ENCODE measurements at regions not wholly inside any gene's neighbourhood (a gene's known extent, or its start where the extent isn't known, plus 50 kb on each side); places are given as distances from the start of the nearest gene placed in this dataset.

DNA sequence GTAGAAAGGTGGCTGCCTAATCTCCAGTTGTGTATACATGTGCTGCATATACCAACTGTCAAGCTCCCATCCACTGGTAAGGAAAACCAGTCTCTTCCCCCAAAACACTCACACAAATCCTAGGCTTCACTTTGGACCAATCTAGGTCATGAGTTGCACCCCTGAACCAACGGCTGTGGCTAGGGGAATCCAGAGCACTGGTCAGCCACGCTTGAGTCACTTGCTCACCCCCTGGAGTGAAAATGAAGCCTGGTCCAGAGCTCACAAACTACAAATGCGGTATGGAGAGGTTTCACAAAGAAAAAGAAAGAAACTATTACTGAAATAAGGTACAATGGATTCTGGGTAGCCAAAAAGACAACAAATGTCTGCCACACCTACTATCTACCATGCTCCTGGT is 66.1 kb upstream of the NLK start:
- Histone ChIP-seq H4K20me1 (ENCODE audit: insufficient read depth, low read length) (no peaks in the 10 kb centered on the region), H3K4me1 (ENCODE audit: control insufficient read depth, insufficient read depth, low read length) (no peaks in the 10 kb centered on the region), H3K56ac (ENCODE audit: extremely low read depth, insufficient read depth, low read length) (no peak overlapping the region), H4K5ac (ENCODE audit: low read depth, low read length) (no peak overlapping the region), H2BK5ac (ENCODE audit: low read depth, low read length, poor library complexity, severe bottlenecking) (no peak overlapping the region), H3K79me1 (ENCODE audit: low read depth in 1 of 2, low read length in 2 of 2) (no peaks in the 10 kb centered on the region), H2AK9ac (replicated peaks; ENCODE audit: low read depth, low read length, poor library complexity) (no peak overlapping the region), H3K9me3 (ENCODE audit: control insufficient read depth, insufficient read depth, low read length) (no peaks in the 10 kb centered on the region), H3K4me3 (ENCODE audit: insufficient read depth, low read depth, low read length) (no peak overlapping the region), H3K9ac (ENCODE audit: low read depth, low read length) (no peak overlapping the region), H2AK5ac (ENCODE audit: low read depth, low read length) (no peak overlapping the region), H3K14ac (replicated peaks; ENCODE audit: low read depth, low read length) (no peak overlapping the region), H3K36me3 (ENCODE audit: control insufficient read depth, insufficient read depth, low read length) (no peaks in the 10 kb centered on the region), H3K27me3 (ENCODE audit: control insufficient read depth, insufficient read depth, low read length) (peaks cover 1% of the 10 kb centered on the region; the same call in 1 of the 2 replicates), H4K91ac (ENCODE audit: insufficient read depth, low read depth, low read length) (no peak overlapping the region), H3K9me1 (ENCODE audit: insufficient read depth, low read length) (0 out of 2 replicates have a peak, but pooled peaks cover 3% of the 10 kb centered on the region), H2BK15ac (ENCODE audit: low read depth, low read length) (no peak overlapping the region), H3K23ac (ENCODE audit: low read depth, low read length) (no peak overlapping the region), H2AFZ (replicated peaks; ENCODE audit: low read length, poor library complexity) (no peak overlapping the region), H3K4ac (ENCODE audit: low read depth, low read length) (no peak overlapping the region), H3K4me2 (ENCODE audit: low read depth, low read length) (no peak overlapping the region), H2BK20ac (ENCODE audit: low read depth, low read length) (no peak overlapping the region), H3K27ac (ENCODE audit: insufficient read depth, low read length) (no peak overlapping the region), H2BK120ac (ENCODE audit: low read depth, low read length) (no peak overlapping the region), H3K18ac (ENCODE audit: low read depth, low read length) (no peak overlapping the region), H4K8ac (ENCODE audit: low read depth in 2 of 2, low read length in 2 of 2) (no peak overlapping the region)
- intact Hi-C loops (cut with micrococcal nuclease) (no loop called here), in situ Hi-C loops (cut with MboI; ENCODE audit: low sequenced_read_pairs) (no loop called here), dilution Hi-C loops (cut with HindIII; ENCODE audit: low sequenced_read_pairs, unreplicated experiment) (no loop called here)
- ATAC-seq (ENCODE audit: low read depth) (no peak), DNase-seq (no peak)
- TF ChIP-seq, protein P1, sequence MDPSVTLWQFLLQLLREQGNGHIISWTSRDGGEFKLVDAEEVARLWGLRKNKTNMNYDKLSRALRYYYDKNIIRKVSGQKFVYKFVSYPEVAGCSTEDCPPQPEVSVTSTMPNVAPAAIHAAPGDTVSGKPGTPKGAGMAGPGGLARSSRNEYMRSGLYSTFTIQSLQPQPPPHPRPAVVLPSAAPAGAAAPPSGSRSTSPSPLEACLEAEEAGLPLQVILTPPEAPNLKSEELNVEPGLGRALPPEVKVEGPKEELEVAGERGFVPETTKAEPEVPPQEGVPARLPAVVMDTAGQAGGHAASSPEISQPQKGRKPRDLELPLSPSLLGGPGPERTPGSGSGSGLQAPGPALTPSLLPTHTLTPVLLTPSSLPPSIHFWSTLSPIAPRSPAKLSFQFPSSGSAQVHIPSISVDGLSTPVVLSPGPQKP (IDR thresholded peaks at IDR 0.05; ENCODE audit: borderline replicate concordance, low read depth, low read length) = no peak
- ChIA-PET POLR2A (ENCODE audit: unreplicated experiment) (no interaction called here), CTCF (no interaction called here)
- BruUV-seq (replicated peaks) = no TSS peak
- WGBS, 2 experiments (ENCODE audit: extremely low coverage in 2 of 2, insufficient read length in 1 of 2) = no CpG with 5 or more reads among the region's 3 CpGs
